Panc1 (cell line): ENCODE measurements at regions not wholly inside any gene's neighbourhood (a gene's known extent, or its start where the extent isn't known, plus 50 kb on each side); places are given as distances from the start of the nearest gene placed in this dataset.

Experiments
- ATAC-seq: fragments of 200-7000 bp; cut with Tn5 transposase; 2 replicates; pipeline ENCODE4 v1.9.1; 2020; ENCODE audit warnings: mild to moderate bottlenecking, moderate library complexity
- BruUV-seq: library from RNA; stranded (reverse); fragments of 400-500 nt; replicated peaks from 2 replicates; lab custom pipeline; 2021; lab: Mats Ljungman, UMichigan
- CTCF ChIA-PET: fragments of 300-600 bp; sonication (Branson Sonifier 250); formaldehyde crosslinking; loops from one replicate; lab custom pipeline; 2022; ENCODE audit warnings: antibody characterized with exemption; lab: Charles Lee
- POLR2A ChIA-PET: fragments of 300-600 bp; sonication (Branson Sonifier 250); formaldehyde crosslinking; loops from one replicate; lab custom pipeline; 2022; ENCODE audit warnings: antibody characterized with exemption; lab: Charles Lee
- DNase-seq: peaks from one replicate; pipeline ENCODE4 v3.0.0-alpha.2; 2010; ENCODE audit warnings: low read depth, low spot score
- H3K27ac ChIP-seq: 2 replicates; pipeline ENCODE4 v1.5.1; 2011; ENCODE audit warnings: mild to moderate bottlenecking, low read length, inconsistent platforms
- H3K27me3 ChIP-seq: fragments of 200-500 bp; sonication (Bioruptor generic); 2 replicates; pipeline ENCODE4 v1.6.0; 2014; ENCODE audit warnings: low read length, inconsistent platforms; ENCODE audit not compliant: control insufficient read depth, insufficient read depth
- H3K36me3 ChIP-seq: fragments of 200-500 bp; sonication (Bioruptor generic); 2 replicates; pipeline ENCODE4 v1.5.1; 2014; ENCODE audit warnings: inconsistent platforms, mild to moderate bottlenecking, low read length, moderate library complexity; ENCODE audit not compliant: control insufficient read depth, insufficient read depth
- H3K4me1 ChIP-seq: 2 replicates; pipeline ENCODE4 v1.5.1; 2011; ENCODE audit warnings: inconsistent platforms, mild to moderate bottlenecking, low read length, moderate library complexity; ENCODE audit not compliant: control insufficient read depth, insufficient read depth
- H3K4me3 ChIP-seq, 2 experiments: 2 replicates each; pipeline ENCODE4 v1.5.1; 2011 to 2012; ENCODE audit warnings: low read depth in 2 of 2, low read length in 2 of 2, mild to moderate bottlenecking in 2 of 2, inconsistent platforms in 1 of 2, moderate library complexity in 1 of 2
- H3K9me3 ChIP-seq: fragments of 200-500 bp; sonication (Bioruptor generic); 2 replicates; pipeline ENCODE4 v1.5.1; 2014; ENCODE audit warnings: low read depth, mild to moderate bottlenecking, inconsistent platforms, low read length, moderate library complexity; ENCODE audit not compliant: control insufficient read depth, insufficient read depth
- POLR2AphosphoS5 ChIP-seq: IDR thresholded peaks from 2 replicates; pipeline ENCODE4 v1.6.1; 2012; ENCODE audit warnings: mild to moderate bottlenecking, low read depth, low read length, moderate library complexity
- REST ChIP-seq, 2 experiments: IDR thresholded peaks; 2 replicates each; pipeline ENCODE4 v1.6.1; 2011 to 2012; ENCODE audit warnings: low read depth in 2 of 2, control low read depth in 1 of 2, low read length in 1 of 2, mild to moderate bottlenecking in 1 of 2, moderate library complexity in 1 of 2; ENCODE audit not compliant: insufficient read depth in 1 of 2
- SIN3A ChIP-seq: IDR thresholded peaks from 2 replicates; pipeline ENCODE4 v1.6.1; 2012; ENCODE audit warnings: low read depth, mild to moderate bottlenecking, low read length, moderate library complexity, borderline replicate concordance; ENCODE audit not compliant: insufficient read depth
- TCF7L2 ChIP-seq: IDR thresholded peaks from 2 replicates; pipeline ENCODE4 v1.6.1; 2011; ENCODE audit warnings: mild to moderate bottlenecking, low read depth, low read length, inconsistent platforms
- in situ Hi-C: cut with HindIII; loops from 2 replicates; pipeline ENCODE4 v1.10.0; 2016; ENCODE audit warnings: low sequenced_read_pairs, low pct_unique_long_range_greater_than_20kb
- intact Hi-C: fragments of 100-400 bp; cut with micrococcal nuclease; formaldehyde crosslinking; loops from one replicate; pipeline ENCODE4 v1.10.0; 2022; ENCODE audit not compliant: unreplicated experiment
- TF ChIP-seq, protein P1 (sequence below): fragments of 450-650 bp; IDR thresholded peaks from 2 replicates; pipeline ENCODE4 v1.5.1; 2017; ENCODE audit warnings: mild to moderate bottlenecking

- POLR2A ChIA-PET, result interaction anchor here (0.5 kb wide), 1 partner anchor 21 kb away, joined by 5 read pairs; no protein-coding TSS in a partner anchor
- Histone ChIP-seq H3K27me3 (no peaks in the 10 kb centered on the region; the same call in 1 of the 2 replicates), H3K4me1 (no peaks in the 10 kb centered on the region), H3K9me3 (no peaks in the 10 kb centered on the region), H3K27ac (no peak overlapping the region), H3K36me3 (no peaks in the 10 kb centered on the region), H3K4me3 (no peak overlapping the region)
- in situ Hi-C loops, result no loop called here
- intact Hi-C loops, result no loop called here
- BruUV-seq, result no TSS peak
- DNase-seq (no peak), ATAC-seq (no peak)
- CTCF ChIA-PET, result no interaction called here
- TF ChIP-seq POLR2AphosphoS5 (no peak), SIN3A (no peak), REST (IDR thresholded peaks at IDR 0.05; ENCODE audit: insufficient read depth in 1 of 2, low read depth in 2 of 2, low read length in 1 of 2) (no peak), TCF7L2 (no peak)
- TF ChIP-seq, protein P1, sequence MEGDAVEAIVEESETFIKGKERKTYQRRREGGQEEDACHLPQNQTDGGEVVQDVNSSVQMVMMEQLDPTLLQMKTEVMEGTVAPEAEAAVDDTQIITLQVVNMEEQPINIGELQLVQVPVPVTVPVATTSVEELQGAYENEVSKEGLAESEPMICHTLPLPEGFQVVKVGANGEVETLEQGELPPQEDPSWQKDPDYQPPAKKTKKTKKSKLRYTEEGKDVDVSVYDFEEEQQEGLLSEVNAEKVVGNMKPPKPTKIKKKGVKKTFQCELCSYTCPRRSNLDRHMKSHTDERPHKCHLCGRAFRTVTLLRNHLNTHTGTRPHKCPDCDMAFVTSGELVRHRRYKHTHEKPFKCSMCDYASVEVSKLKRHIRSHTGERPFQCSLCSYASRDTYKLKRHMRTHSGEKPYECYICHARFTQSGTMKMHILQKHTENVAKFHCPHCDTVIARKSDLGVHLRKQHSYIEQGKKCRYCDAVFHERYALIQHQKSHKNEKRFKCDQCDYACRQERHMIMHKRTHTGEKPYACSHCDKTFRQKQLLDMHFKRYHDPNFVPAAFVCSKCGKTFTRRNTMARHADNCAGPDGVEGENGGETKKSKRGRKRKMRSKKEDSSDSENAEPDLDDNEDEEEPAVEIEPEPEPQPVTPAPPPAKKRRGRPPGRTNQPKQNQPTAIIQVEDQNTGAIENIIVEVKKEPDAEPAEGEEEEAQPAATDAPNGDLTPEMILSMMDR, result no peak
Measured at GRCh38 chr18:77495982-77496690, 246.5 kb downstream of the GALR1 start.

GRCh38 chr18:77501266-77501665, 251.6 kb downstream of the GALR1 start:
- Histone ChIP-seq H3K27me3 (no peaks in the 10 kb centered on the region; the same call in 1 of the 2 replicates), H3K36me3 (no peaks in the 10 kb centered on the region), H3K27ac (no peak overlapping the region), H3K4me3 (no peak overlapping the region), H3K4me1 (no peaks in the 10 kb centered on the region), H3K9me3 (no peaks in the 10 kb centered on the region)
- intact Hi-C loops, result no loop called here
- CTCF ChIA-PET, result no interaction called here
- in situ Hi-C loops, result no loop called here
- no peak for TF ChIP-seq REST (IDR thresholded peaks at IDR 0.05; ENCODE audit: insufficient read depth in 1 of 2, low read depth in 2 of 2, low read length in 1 of 2)
- TF ChIP-seq, protein P1, result no peak
- TF ChIP-seq POLR2AphosphoS5, result no peak
- TF ChIP-seq SIN3A, result no peak
- TF ChIP-seq TCF7L2, result no peak
- DNase-seq (no peak), ATAC-seq (no peak)
- POLR2A ChIA-PET, result no interaction called here
- no TSS peak for BruUV-seq
